Neural cell (in vitro differentiated cells): ENCODE measurements at regions not wholly inside any gene's neighbourhood (a gene's known extent, or its start where the extent isn't known, plus 50 kb on each side); places are given as distances from the start of the nearest gene placed in this dataset.

Experiments
- EZH2 ChIP-seq: fragments of 200-600, 300-800 bp; shearing (Covaris generic), sonication (generic); IDR thresholded peaks from 2 replicates; pipeline ENCODE4 v1.6.1; 2014; ENCODE audit warnings: antibody characterized with exemption, low read length, borderline replicate concordance, mild to moderate bottlenecking; ENCODE audit not compliant: insufficient read depth, poor library complexity, severe bottlenecking
- SMC3 ChIP-seq: fragments of 450-650 bp; conservative IDR thresholded peaks from 2 replicates; pipeline ENCODE4 v1.6.1; 2014; ENCODE audit warnings: antibody characterized with exemption, mild to moderate bottlenecking, moderate library complexity; ENCODE audit not compliant: poor library complexity
- TAF1 ChIP-seq: IDR thresholded peaks from 2 replicates; pipeline ENCODE4 v1.6.1; 2012; ENCODE audit warnings: low read depth

DNA sequence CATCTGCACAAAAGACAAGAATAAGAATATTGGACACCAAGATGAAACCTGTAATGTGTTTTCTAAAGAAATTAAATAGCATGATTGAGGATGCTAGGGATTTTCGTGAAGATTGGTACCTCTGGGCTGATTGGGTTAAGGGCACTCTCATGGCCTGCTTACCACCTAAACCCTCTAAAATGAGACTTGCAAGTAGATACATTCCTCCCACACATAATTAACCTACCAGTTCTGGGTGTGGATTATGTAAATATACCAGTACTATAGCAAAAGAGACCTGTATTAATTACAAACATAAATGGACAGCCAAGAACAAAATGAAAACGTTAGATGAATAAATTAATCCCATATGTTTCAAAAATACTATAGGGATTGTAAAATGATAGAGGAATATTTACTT lies 1069.6 kb upstream of the B3GALT2 start:
- TF ChIP-seq EZH2 = no peak
- no peak for TF ChIP-seq SMC3
- no peak for TF ChIP-seq TAF1
